Right lobe of liver (tissue), 6 donors: ENCODE measurements at regions not wholly inside any gene's neighbourhood (a gene's known extent, or its start where the extent isn't known, plus 50 kb on each side); places are given as distances from the start of the nearest gene placed in this dataset.

Source experiments
- ATAC-seq, 4 donors: fragments of 200-7000 bp; cut with Tn5 transposase; one replicate each; pipeline ENCODE4 v1.9.1; 2020; ENCODE audit warnings: mild to moderate bottlenecking in 4 of 4, moderate library complexity in 4 of 4
- DNase-seq, 3 donors: peaks; one replicate each; pipeline ENCODE4 v3.0.0-alpha.2; 2020
- H3K27ac ChIP-seq, 3 donors: fragments of 200-600 bp; one replicate each; pipeline ENCODE4 v1.8.0; 2022
- H3K27me3 ChIP-seq, 2 donors: fragments of 200-600 bp; one replicate each; pipeline ENCODE4 v1.8.0; 2022
- H3K36me3 ChIP-seq, 4 donors: fragments of 200-600 bp; sonication (generic) in 1 of 4; one replicate each; pipeline versions ENCODE4 v1.5.1 to v1.8.0; 2017 to 2022; ENCODE audit warnings: control low read depth in 1 of 4
- H3K4me1 ChIP-seq, 4 donors: fragments of 200-600 bp; sonication (generic) in 1 of 4; one replicate each; pipeline versions ENCODE4 v1.5.1 to v1.8.0; 2017 to 2022; ENCODE audit warnings: control low read depth in 1 of 4
- H3K4me3 ChIP-seq, 3 donors: fragments of 200-600 bp; one replicate each; pipeline ENCODE4 v1.8.0; 2022
- H3K9me3 ChIP-seq, 4 donors: fragments of 200-600 bp; sonication (generic) in 1 of 4; one replicate each; pipeline versions ENCODE4 v1.5.1 to v1.8.0; 2017 to 2022; ENCODE audit warnings: control low read depth in 1 of 4
- POLR2A ChIP-seq: fragments of 450-650 bp; IDR thresholded peaks from one replicate; pipeline ENCODE4 v1.6.1; 2017; ENCODE audit warnings: antibody characterized with exemption, mild to moderate bottlenecking
- WGBS: methylation state at CpG from one replicate; pipeline ENCODE4 v1.1.6; 2018; ENCODE audit warnings: low coverage, low lambda C conversion rate; ENCODE audit not compliant: insufficient coverage; ENCODE audit errors: missing lambda C conversion rate; 5-methylcytosine and 5-hydroxymethylcytosine counted together
- intact Hi-C, 2 donors: fragments of 100-400 bp; cut with DNase I; formaldehyde crosslinking; loops; one replicate each; pipeline versions ENCODE4 v1.11.2 to v1.14.1; 2022
- TF ChIP-seq, protein P1 (sequence below), 4 donors: fragments of 200-600 bp in 3 of 4; fragments of 450-650 bp in 1 of 4; IDR thresholded peaks; one replicate each; pipeline versions ENCODE4 v1.5.1 to v1.8.0; 2016 to 2022; ENCODE audit warnings: antibody characterized with exemption in 4 of 4, mild to moderate bottlenecking in 2 of 4
- donor health status: DM: no; HTN: yes; CAD: no.
- donor health status: DM: no; HTN: no; CAD: no.
- donor health status: DM: no; HTN: no; CAD: no.
- donor health status: DM: no; HTN: yes; CAD: no.
- donor health status: DM: no; HTN: yes; CAD: no.

DNA sequence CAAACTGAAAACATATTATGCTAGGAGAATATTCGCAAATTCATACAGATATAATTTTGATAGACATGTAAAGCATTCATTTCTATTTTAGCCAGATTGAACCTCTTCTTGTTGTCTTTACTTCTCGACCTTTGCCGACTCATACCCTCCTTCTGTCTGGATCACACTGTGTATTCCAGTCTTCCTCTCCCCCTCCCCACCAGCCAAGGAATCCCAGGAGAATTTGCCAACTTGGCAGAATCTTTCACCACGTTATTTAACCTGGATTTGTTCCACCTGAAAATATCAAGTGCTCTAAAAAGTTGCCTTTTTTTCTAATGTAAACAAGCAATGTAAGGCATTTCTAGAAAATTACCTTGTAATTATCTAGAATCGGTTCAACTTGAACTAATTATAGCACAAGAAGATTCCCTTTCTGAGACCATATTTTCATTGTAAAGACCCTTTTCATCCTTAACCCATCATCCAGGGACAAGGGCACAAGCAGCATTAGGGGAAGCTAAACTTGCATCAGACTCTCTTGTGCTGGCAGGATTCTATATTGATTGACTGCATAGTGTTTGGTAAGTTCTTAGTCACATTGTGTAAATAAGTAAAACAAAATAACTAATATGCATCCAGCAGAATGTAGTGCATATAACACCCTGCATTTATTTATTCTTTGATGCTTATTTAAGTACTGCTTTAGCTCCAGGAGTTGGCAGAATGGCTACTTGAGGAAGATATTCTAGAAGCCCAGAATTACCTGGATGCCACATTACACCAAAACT is 1328.7 kb upstream of the NXPH2 start:
- 43% methylated on average over 5 of the region's 5 CpGs for WGBS

DNA sequence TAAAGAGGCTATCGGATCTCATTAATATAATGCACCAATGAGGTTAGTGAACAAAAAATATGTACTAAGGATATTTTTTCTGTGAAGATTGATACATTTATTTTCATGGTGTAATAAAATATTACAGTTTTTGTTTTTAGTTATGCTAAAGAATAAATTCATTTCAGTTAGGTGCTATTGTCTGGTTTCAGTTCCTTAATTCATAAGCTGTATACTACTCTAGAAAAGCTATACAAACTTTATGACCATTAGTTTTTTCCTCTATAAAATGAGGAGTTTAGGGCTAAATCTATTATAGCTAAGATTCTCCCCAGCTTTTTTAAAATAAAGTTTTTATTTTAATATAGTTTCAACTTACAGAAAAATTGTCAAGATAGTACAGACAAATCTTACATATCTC is 1311.7 kb upstream of the NXPH2 start:
- H3K27ac ChIP-seq: no peak overlapping the region
- whole genome bisulfite sequencing: 69% methylated on average over 1 of the region's 1 CpG
- ATAC-seq (no peak), DNase-seq (no peak)
- H3K36me3 ChIP-seq: no peaks in the 10 kb centered on the region
- H3K4me1 ChIP-seq: no peaks in the 10 kb centered on the region
- H3K27me3 ChIP-seq: no peaks in the 10 kb centered on the region
- no peak overlapping the region for H3K4me3 ChIP-seq
- no peak for TF ChIP-seq POLR2A
- TF ChIP-seq, protein P1, sequence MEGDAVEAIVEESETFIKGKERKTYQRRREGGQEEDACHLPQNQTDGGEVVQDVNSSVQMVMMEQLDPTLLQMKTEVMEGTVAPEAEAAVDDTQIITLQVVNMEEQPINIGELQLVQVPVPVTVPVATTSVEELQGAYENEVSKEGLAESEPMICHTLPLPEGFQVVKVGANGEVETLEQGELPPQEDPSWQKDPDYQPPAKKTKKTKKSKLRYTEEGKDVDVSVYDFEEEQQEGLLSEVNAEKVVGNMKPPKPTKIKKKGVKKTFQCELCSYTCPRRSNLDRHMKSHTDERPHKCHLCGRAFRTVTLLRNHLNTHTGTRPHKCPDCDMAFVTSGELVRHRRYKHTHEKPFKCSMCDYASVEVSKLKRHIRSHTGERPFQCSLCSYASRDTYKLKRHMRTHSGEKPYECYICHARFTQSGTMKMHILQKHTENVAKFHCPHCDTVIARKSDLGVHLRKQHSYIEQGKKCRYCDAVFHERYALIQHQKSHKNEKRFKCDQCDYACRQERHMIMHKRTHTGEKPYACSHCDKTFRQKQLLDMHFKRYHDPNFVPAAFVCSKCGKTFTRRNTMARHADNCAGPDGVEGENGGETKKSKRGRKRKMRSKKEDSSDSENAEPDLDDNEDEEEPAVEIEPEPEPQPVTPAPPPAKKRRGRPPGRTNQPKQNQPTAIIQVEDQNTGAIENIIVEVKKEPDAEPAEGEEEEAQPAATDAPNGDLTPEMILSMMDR (IDR thresholded peaks at IDR 0.05): no peak
- no peaks in the 10 kb centered on the region for H3K9me3 ChIP-seq
- intact Hi-C loops: no loop called here

More for the DNA sequence above, 1328.7 kb upstream of the NXPH2 start:
- H3K4me1 ChIP-seq: no peaks in the 10 kb centered on the region
- no peak overlapping the region for H3K4me3 ChIP-seq
- H3K9me3 ChIP-seq: no peaks in the 10 kb centered on the region
- DNase-seq: no peak
- H3K36me3 ChIP-seq: no peaks in the 10 kb centered on the region
- intact Hi-C loops: no loop called here
- no peak for TF ChIP-seq POLR2A
- TF ChIP-seq, protein P1 (IDR thresholded peaks at IDR 0.05): no peak
- H3K27me3 ChIP-seq: no peaks in the 10 kb centered on the region
- ATAC-seq: peak in 1 of 4 donors; percentile 24
- H3K27ac ChIP-seq: no peak overlapping the region

DNA sequence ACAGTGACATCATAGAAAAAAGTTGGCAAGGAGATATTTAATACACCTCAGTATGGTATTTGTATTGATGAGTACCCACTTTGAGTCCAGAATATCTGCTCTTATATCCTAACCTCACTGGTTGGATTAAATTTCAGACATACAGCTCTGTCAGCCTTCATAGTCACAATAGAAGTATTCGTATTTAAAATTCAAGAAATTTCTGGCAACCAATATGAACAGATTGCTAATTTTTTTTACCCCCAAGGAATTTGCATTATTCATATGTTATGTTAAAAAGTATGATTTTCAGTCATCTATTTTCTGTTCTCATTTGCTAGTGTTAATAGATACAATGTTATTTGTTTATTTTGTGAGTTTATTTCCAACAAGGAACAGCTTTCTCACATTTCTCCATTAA is 1306.8 kb upstream of the NXPH2 start:
- intact Hi-C loops: no loop called here
- TF ChIP-seq, protein P1 (IDR thresholded peaks at IDR 0.05): no peak
- TF ChIP-seq POLR2A: no peak
- Histone ChIP-seq H3K27ac (no peak overlapping the region), H3K36me3 (no peaks in the 10 kb centered on the region), H3K27me3 (no peaks in the 10 kb centered on the region), H3K4me3 (no peak overlapping the region), H3K4me1 (no peaks in the 10 kb centered on the region), H3K9me3 (no peaks in the 10 kb centered on the region)
- ATAC-seq: no peak
- WGBS: 32% methylated on average over 1 of the region's 1 CpG
- DNase-seq: no peak

DNA sequence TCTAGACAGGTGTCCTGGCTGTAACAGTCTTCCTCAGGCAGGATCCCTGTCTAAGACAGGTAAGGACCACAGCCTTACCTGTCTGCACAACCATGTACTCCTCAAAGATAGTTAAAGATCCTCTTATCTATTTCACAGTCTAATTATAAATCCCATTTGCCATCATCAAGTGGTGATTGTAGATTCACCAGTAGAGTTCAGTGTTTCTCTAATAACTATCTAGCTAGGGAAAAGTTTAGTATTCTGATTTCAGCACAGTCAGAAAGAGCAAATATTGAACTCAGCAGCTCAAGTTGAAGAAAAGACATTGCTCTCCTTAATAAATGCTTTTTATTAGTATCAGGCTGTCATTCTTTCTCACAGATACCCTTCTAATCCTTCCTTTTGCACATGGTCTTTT is 1305.5 kb upstream of the NXPH2 start:
- Histone ChIP-seq H3K9me3 (no peaks in the 10 kb centered on the region), H3K27ac (no peak overlapping the region), H3K4me3 (no peak overlapping the region), H3K27me3 (no peaks in the 10 kb centered on the region), H3K36me3 (no peaks in the 10 kb centered on the region), H3K4me1 (no peaks in the 10 kb centered on the region)
- DNase-seq (no peak), ATAC-seq (no peak)
- intact Hi-C loops: no loop called here
- no peak for TF ChIP-seq POLR2A
- TF ChIP-seq, protein P1 (IDR thresholded peaks at IDR 0.05): no peak

DNA sequence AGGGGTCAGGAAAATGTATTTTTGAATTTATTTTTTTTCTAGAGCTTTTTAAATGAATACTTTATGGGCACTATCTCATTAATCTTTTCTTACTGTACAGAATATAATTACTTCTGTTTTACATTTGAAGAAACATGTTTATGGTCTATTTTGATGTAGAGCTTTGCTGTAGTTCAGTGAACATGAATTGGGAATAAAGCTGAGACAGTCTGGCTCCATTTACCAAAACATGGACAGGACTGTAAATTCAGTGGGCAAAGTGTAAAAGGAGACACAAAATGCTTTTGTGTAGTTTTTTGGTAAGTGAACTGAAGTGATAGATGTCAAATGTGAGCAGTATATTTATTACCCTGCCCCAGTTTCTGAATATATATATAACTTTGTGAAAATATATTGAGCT is 1298.8 kb upstream of the NXPH2 start:
- Histone ChIP-seq H3K9me3 (no peaks in the 10 kb centered on the region), H3K27ac (no peak overlapping the region), H3K36me3 (no peaks in the 10 kb centered on the region), H3K27me3 (no peaks in the 10 kb centered on the region), H3K4me3 (no peak overlapping the region), H3K4me1 (no peaks in the 10 kb centered on the region)
- TF ChIP-seq POLR2A: no peak
- TF ChIP-seq, protein P1 (IDR thresholded peaks at IDR 0.05): no peak
- ATAC-seq: no peak
- intact Hi-C loops: no loop called here
- DNase-seq: no peak
